K562 (cell line): ENCODE measurements at regions not wholly inside any gene's neighbourhood (a gene's known extent, or its start where the extent isn't known, plus 50 kb on each side); places are given as distances from the start of the nearest gene placed in this dataset.

ENCODE experiments used
- NFATC3 ChIP-seq: fragments of 450-650 bp; IDR thresholded peaks from 2 replicates; pipeline ENCODE4 v1.6.1; 2017; ENCODE audit warnings: mild to moderate bottlenecking
- NFE2L1 ChIP-seq: fragments of 450-650 bp; IDR thresholded peaks from 2 replicates; pipeline ENCODE4 v1.6.1; 2016; ENCODE audit warnings: missing genetic modification characterization, low read depth, mild to moderate bottlenecking, missing compliant biosample characterization, moderate library complexity, borderline replicate concordance
- NR3C1 ChIP-seq: sonication (generic); formaldehyde crosslinking; IDR thresholded peaks from 2 replicates; pipeline ENCODE4 v1.8.1; 2022; ENCODE audit warnings: missing genetic modification reagents
- TCFL5 ChIP-seq: fragments of 250-450 bp; sonication (Bioruptor Pico); conservative IDR thresholded peaks from 2 replicates; pipeline ENCODE4 v1.6.1; 2021; ENCODE audit warnings: mild to moderate bottlenecking, moderate library complexity, matching md5 sums
- ZNF316 ChIP-seq: fragments of 450-650 bp; IDR thresholded peaks from 2 replicates; pipeline ENCODE4 v1.6.1; 2016
- TF ChIP-seq, protein P1 (sequence below), 2 experiments: fragments of 150-350 bp in 1 of 2; IDR thresholded peaks; 2 replicates each; pipeline ENCODE4 v1.6.1; 2012 to 2016; ENCODE audit warnings: low read depth in 2 of 2, low read length in 2 of 2, mild to moderate bottlenecking in 1 of 2, moderate library complexity in 1 of 2
- TF ChIP-seq, protein P2 (sequence below), 2 experiments: fragments of 450-650 bp; formaldehyde crosslinking in 1 of 2; IDR thresholded peaks; 2 replicates each; pipeline versions ENCODE4 v1.4.0 to v1.6.1; 2014 to 2020; ENCODE audit warnings: mild to moderate bottlenecking in 2 of 2, borderline replicate concordance in 1 of 2, low read depth in 1 of 2

DNA sequence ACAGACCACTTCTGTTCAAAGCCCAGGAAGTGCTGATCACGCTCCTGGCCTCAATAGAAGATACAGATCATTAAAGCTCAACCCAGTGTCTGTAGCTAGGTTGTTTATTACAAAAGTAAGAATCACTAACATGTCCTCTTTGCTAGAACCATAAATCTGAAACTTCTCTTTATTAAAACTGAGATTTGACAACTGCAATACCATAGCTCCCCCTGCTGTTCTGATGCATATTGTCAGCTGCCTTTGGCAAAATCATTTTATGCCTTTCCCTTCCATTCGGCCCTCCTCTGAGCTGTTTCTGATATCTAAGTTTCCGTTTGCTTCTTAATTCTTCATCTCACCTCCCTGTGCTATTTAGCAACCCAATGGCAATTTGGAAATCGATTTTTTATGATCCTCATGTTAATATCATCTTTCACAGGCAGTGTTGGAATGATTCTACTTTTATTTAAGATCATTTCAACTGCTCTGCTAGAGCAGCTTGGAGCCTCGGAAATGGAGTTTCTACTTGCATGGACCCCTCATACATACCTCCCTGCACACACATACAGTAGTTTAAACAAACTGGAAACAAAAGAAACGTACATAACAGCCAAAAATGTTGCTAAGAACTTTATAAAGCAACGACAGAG lies 998.8 kb downstream of the MAT2B start (continued):
- TF ChIP-seq ZNF316 (no peak), NFATC3 (no peak), NFE2L1 (tag) (no peak), TCFL5 (no peak), NR3C1 (CRISPR knock-in tag) (no peak)
- TF ChIP-seq, protein P1, sequence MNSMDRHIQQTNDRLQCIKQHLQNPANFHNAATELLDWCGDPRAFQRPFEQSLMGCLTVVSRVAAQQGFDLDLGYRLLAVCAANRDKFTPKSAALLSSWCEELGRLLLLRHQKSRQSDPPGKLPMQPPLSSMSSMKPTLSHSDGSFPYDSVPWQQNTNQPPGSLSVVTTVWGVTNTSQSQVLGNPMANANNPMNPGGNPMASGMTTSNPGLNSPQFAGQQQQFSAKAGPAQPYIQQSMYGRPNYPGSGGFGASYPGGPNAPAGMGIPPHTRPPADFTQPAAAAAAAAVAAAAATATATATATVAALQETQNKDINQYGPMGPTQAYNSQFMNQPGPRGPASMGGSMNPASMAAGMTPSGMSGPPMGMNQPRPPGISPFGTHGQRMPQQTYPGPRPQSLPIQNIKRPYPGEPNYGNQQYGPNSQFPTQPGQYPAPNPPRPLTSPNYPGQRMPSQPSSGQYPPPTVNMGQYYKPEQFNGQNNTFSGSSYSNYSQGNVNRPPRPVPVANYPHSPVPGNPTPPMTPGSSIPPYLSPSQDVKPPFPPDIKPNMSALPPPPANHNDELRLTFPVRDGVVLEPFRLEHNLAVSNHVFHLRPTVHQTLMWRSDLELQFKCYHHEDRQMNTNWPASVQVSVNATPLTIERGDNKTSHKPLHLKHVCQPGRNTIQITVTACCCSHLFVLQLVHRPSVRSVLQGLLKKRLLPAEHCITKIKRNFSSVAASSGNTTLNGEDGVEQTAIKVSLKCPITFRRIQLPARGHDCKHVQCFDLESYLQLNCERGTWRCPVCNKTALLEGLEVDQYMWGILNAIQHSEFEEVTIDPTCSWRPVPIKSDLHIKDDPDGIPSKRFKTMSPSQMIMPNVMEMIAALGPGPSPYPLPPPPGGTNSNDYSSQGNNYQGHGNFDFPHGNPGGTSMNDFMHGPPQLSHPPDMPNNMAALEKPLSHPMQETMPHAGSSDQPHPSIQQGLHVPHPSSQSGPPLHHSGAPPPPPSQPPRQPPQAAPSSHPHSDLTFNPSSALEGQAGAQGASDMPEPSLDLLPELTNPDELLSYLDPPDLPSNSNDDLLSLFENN (IDR thresholded peaks at IDR 0.05; ENCODE audit: low read depth in 2 of 2, low read length in 2 of 2) = no peak
- TF ChIP-seq, protein P2, sequence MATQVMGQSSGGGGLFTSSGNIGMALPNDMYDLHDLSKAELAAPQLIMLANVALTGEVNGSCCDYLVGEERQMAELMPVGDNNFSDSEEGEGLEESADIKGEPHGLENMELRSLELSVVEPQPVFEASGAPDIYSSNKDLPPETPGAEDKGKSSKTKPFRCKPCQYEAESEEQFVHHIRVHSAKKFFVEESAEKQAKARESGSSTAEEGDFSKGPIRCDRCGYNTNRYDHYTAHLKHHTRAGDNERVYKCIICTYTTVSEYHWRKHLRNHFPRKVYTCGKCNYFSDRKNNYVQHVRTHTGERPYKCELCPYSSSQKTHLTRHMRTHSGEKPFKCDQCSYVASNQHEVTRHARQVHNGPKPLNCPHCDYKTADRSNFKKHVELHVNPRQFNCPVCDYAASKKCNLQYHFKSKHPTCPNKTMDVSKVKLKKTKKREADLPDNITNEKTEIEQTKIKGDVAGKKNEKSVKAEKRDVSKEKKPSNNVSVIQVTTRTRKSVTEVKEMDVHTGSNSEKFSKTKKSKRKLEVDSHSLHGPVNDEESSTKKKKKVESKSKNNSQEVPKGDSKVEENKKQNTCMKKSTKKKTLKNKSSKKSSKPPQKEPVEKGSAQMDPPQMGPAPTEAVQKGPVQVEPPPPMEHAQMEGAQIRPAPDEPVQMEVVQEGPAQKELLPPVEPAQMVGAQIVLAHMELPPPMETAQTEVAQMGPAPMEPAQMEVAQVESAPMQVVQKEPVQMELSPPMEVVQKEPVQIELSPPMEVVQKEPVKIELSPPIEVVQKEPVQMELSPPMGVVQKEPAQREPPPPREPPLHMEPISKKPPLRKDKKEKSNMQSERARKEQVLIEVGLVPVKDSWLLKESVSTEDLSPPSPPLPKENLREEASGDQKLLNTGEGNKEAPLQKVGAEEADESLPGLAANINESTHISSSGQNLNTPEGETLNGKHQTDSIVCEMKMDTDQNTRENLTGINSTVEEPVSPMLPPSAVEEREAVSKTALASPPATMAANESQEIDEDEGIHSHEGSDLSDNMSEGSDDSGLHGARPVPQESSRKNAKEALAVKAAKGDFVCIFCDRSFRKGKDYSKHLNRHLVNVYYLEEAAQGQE (IDR thresholded peaks at IDR 0.05; ENCODE audit: borderline replicate concordance) = peak; percentile 87
- TF ChIP-seq, protein P2 (CRISPR knock-in tag; IDR thresholded peaks at IDR 0.05; ENCODE audit: low read depth) = no peak
